ENCODE measurements at regions not wholly inside any gene's neighbourhood (a gene's known extent, or its start where the extent isn't known, plus 50 kb on each side); places are given as distances from the start of the nearest gene placed in this dataset.

- CTCF ChIA-PET: no interaction called here
- TF ChIP-seq EZH2 (IDR thresholded peaks at IDR 0.05; ENCODE audit: borderline replicate concordance, low read depth, low read length, poor library complexity, severe bottlenecking): no peak
- TF ChIP-seq, protein P1, sequence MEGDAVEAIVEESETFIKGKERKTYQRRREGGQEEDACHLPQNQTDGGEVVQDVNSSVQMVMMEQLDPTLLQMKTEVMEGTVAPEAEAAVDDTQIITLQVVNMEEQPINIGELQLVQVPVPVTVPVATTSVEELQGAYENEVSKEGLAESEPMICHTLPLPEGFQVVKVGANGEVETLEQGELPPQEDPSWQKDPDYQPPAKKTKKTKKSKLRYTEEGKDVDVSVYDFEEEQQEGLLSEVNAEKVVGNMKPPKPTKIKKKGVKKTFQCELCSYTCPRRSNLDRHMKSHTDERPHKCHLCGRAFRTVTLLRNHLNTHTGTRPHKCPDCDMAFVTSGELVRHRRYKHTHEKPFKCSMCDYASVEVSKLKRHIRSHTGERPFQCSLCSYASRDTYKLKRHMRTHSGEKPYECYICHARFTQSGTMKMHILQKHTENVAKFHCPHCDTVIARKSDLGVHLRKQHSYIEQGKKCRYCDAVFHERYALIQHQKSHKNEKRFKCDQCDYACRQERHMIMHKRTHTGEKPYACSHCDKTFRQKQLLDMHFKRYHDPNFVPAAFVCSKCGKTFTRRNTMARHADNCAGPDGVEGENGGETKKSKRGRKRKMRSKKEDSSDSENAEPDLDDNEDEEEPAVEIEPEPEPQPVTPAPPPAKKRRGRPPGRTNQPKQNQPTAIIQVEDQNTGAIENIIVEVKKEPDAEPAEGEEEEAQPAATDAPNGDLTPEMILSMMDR (conservative IDR thresholded peaks at IDR 0.05; ENCODE audit: low read depth, low read length): no peak
- intact Hi-C loops (cut with micrococcal nuclease; ENCODE audit: unreplicated experiment): no loop called here
- BruUV-seq (replicated peaks): no TSS peak
- POLR2A ChIA-PET (ENCODE audit: low non-redundant PET): no interaction called here
- no peaks in the 10 kb centered on the region for H3K27me3 ChIP-seq (replicated peaks; ENCODE audit: insufficient read depth, low read depth, low read length, poor library complexity)
- no peaks in the 10 kb centered on the region for H3K9me3 ChIP-seq (ENCODE audit: low read depth, low read length, poor library complexity, severe bottlenecking)
- DNase-seq (ENCODE audit: low spot score): no peak
- H3K27ac ChIP-seq (ENCODE audit: low read depth, low read length, poor library complexity, severe bottlenecking): no peak overlapping the region
- no peaks in the 10 kb centered on the region for H3K36me3 ChIP-seq (ENCODE audit: insufficient read depth, low read length, poor library complexity, severe bottlenecking)
- no peaks in the 10 kb centered on the region for H3K4me1 ChIP-seq (ENCODE audit: insufficient read depth, low read length, poor library complexity, severe bottlenecking)
- no peak overlapping the region for H3K4me3 ChIP-seq (ENCODE audit: low read depth, low read length, poor library complexity, severe bottlenecking)
These were observed 53.8 kb upstream of the LNX1 start for GRCh38 chr4:53645108-53645507.

DNA sequence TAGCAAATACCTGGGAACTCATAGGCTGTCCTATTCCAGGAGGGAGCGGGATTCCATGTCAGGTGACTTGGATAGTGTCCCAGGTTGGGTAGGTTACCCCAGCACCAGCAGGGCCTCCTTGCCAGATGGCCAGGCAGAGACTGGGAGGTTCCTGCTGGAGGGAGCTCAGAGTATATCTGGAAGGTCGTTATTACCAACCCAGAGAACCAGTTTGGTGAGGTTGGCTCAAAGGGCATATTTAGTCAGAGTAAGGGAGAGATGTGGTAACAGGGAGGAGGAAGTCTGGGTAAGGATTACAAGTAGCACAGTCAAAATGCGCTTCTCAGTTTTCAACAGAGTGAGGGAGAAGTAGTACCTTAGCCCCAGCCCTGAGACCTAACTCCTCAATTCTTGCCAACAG lies 53.3 kb upstream of the LNX1 start:
- ChIA-PET CTCF (no interaction called here), POLR2A (ENCODE audit: low non-redundant PET) (no interaction called here)
- Histone ChIP-seq H3K9me3 (ENCODE audit: low read depth, low read length, poor library complexity, severe bottlenecking) (no peaks in the 10 kb centered on the region), H3K4me3 (ENCODE audit: low read depth, low read length, poor library complexity, severe bottlenecking) (no peak overlapping the region), H3K36me3 (ENCODE audit: insufficient read depth, low read length, poor library complexity, severe bottlenecking) (no peaks in the 10 kb centered on the region), H3K27me3 (replicated peaks; ENCODE audit: insufficient read depth, low read depth, low read length, poor library complexity) (no peaks in the 10 kb centered on the region), H3K27ac (ENCODE audit: low read depth, low read length, poor library complexity, severe bottlenecking) (no peak overlapping the region), H3K4me1 (ENCODE audit: insufficient read depth, low read length, poor library complexity, severe bottlenecking) (no peaks in the 10 kb centered on the region)
- BruUV-seq (replicated peaks): no TSS peak
- DNase-seq (ENCODE audit: low spot score): no peak
- TF ChIP-seq EZH2 (IDR thresholded peaks at IDR 0.05; ENCODE audit: borderline replicate concordance, low read depth, low read length, poor library complexity, severe bottlenecking): no peak
- TF ChIP-seq, protein P1 (conservative IDR thresholded peaks at IDR 0.05; ENCODE audit: low read depth, low read length): no peak
- intact Hi-C loops (cut with micrococcal nuclease; ENCODE audit: unreplicated experiment): no loop called here
